ENCODE measurements at regions not wholly inside any gene's neighbourhood (a gene's known extent, or its start where the extent isn't known, plus 50 kb on each side); places are given as distances from the start of the nearest gene placed in this dataset.
"Not testable (repeated sequence)": the region's sequence is repeated elsewhere in the genome, so short reads cannot be mapped to it uniquely, and the experiment has no call there.

GRCh38 chr7:76924756-76925155 is 107.4 kb downstream of the SPDYE17 start:
- POLR2A ChIA-PET; H3K27ac ChIP-seq (ENCODE audit: low read depth, low read length); H3K36me3 ChIP-seq (ENCODE audit: control insufficient read depth in 2 of 3, insufficient read depth in 3 of 3, low read length in 3 of 3); H3K9me3 Mint-ChIP-seq; H3K4me1 Mint-ChIP-seq; H3K4me3 Mint-ChIP-seq; intact Hi-C loops (cut with micrococcal nuclease); ATAC-seq; CTCF ChIA-PET; H3K27me3 ChIP-seq (ENCODE audit: control insufficient read depth in 2 of 2, insufficient read depth in 2 of 2, low read length in 2 of 2); H3K4me1 ChIP-seq (ENCODE audit: control insufficient read depth in 2 of 2, insufficient read depth in 2 of 2, low read length in 2 of 2); H3K27ac Mint-ChIP-seq; H3K9me3 ChIP-seq (ENCODE audit: control insufficient read depth in 2 of 3, low read length in 3 of 3); DNase-seq; H3K36me3 Mint-ChIP-seq; H3K4me3 ChIP-seq (ENCODE audit: low read length): not testable (repeated sequence)
- H3K27me3 Mint-ChIP-seq = peaks cover 0 to 36% (median 12%) of the 10 kb centered on the region in 5 donors

GRCh38 chr7:76918619-76919018 is 113.5 kb downstream of the SPDYE17 start:
- H3K36me3 Mint-ChIP-seq; H3K9me3 Mint-ChIP-seq; ATAC-seq; H3K27ac Mint-ChIP-seq; H3K4me1 ChIP-seq (ENCODE audit: control insufficient read depth in 2 of 2, insufficient read depth in 2 of 2, low read length in 2 of 2); DNase-seq; H3K9me3 ChIP-seq (ENCODE audit: control insufficient read depth in 2 of 3, low read length in 3 of 3); H3K27ac ChIP-seq (ENCODE audit: low read depth, low read length); CTCF ChIA-PET; intact Hi-C loops (cut with micrococcal nuclease); H3K36me3 ChIP-seq (ENCODE audit: control insufficient read depth in 2 of 3, insufficient read depth in 3 of 3, low read length in 3 of 3); H3K4me3 Mint-ChIP-seq; H3K27me3 ChIP-seq (ENCODE audit: control insufficient read depth in 2 of 2, insufficient read depth in 2 of 2, low read length in 2 of 2); H3K4me3 ChIP-seq (ENCODE audit: low read length); POLR2A ChIA-PET; H3K4me1 Mint-ChIP-seq: not testable (repeated sequence)
- peaks cover 0 to 18% (median 8%) of the 10 kb centered on the region in 5 donors for H3K27me3 Mint-ChIP-seq

- H3K27me3 Mint-ChIP-seq = peaks cover 0 to 11% (median 4%) of the 10 kb centered on the region in 5 donors
- H3K4me3 Mint-ChIP-seq; H3K4me3 ChIP-seq (ENCODE audit: low read length); H3K9me3 ChIP-seq (ENCODE audit: control insufficient read depth in 2 of 3, low read length in 3 of 3); H3K9me3 Mint-ChIP-seq; H3K27ac ChIP-seq (ENCODE audit: low read depth, low read length); intact Hi-C loops (cut with micrococcal nuclease); H3K27me3 ChIP-seq (ENCODE audit: control insufficient read depth in 2 of 2, insufficient read depth in 2 of 2, low read length in 2 of 2); CTCF ChIA-PET; DNase-seq; H3K36me3 ChIP-seq (ENCODE audit: control insufficient read depth in 2 of 3, insufficient read depth in 3 of 3, low read length in 3 of 3); H3K27ac Mint-ChIP-seq; H3K4me1 ChIP-seq (ENCODE audit: control insufficient read depth in 2 of 2, insufficient read depth in 2 of 2, low read length in 2 of 2); H3K36me3 Mint-ChIP-seq; POLR2A ChIA-PET; ATAC-seq: not testable (repeated sequence)
- H3K4me1 Mint-ChIP-seq = peaks cover 5 to 15% (median 14%) of the 10 kb centered on the region in 7 donors
These were observed 117.8 kb downstream of the SPDYE17 start for GRCh38 chr7:76914361-76914760.

GRCh38 chr7:76912011-76912814 is 119.9 kb downstream of the SPDYE17 start:
- ATAC-seq; POLR2A ChIA-PET; H3K36me3 Mint-ChIP-seq; CTCF ChIA-PET; H3K36me3 ChIP-seq (ENCODE audit: control insufficient read depth in 2 of 3, insufficient read depth in 3 of 3, low read length in 3 of 3); intact Hi-C loops (cut with micrococcal nuclease); H3K9me3 Mint-ChIP-seq; H3K27ac ChIP-seq (ENCODE audit: low read depth, low read length); H3K27me3 ChIP-seq (ENCODE audit: control insufficient read depth in 2 of 2, insufficient read depth in 2 of 2, low read length in 2 of 2); H3K27me3 Mint-ChIP-seq; H3K4me1 ChIP-seq (ENCODE audit: control insufficient read depth in 2 of 2, insufficient read depth in 2 of 2, low read length in 2 of 2); H3K9me3 ChIP-seq (ENCODE audit: control insufficient read depth in 2 of 3, low read length in 3 of 3): not testable (repeated sequence)
- DNase-seq = peak in 3 of 9 donors; percentile 4 to 12 (median 7)
- peak overlapping the region; percentile 17 to 79 (median 75) for H3K4me3 Mint-ChIP-seq
- H3K4me1 Mint-ChIP-seq = peaks cover 5 to 15% (median 14%) of the 10 kb centered on the region in 7 donors
- H3K27ac Mint-ChIP-seq = peak overlapping the region in 4 of 9 donors; percentile 7 to 45 (median 35)
- peak overlapping the region; percentile 35 for H3K4me3 ChIP-seq (ENCODE audit: low read length)

- POLR2A ChIA-PET; CTCF ChIA-PET; H3K9me3 ChIP-seq (ENCODE audit: control insufficient read depth in 2 of 3, low read length in 3 of 3); H3K27me3 Mint-ChIP-seq; intact Hi-C loops (cut with micrococcal nuclease); DNase-seq; H3K27ac Mint-ChIP-seq; H3K27ac ChIP-seq (ENCODE audit: low read depth, low read length); H3K4me3 ChIP-seq (ENCODE audit: low read length); H3K36me3 ChIP-seq (ENCODE audit: control insufficient read depth in 2 of 3, insufficient read depth in 3 of 3, low read length in 3 of 3); H3K9me3 Mint-ChIP-seq; H3K4me3 Mint-ChIP-seq; H3K27me3 ChIP-seq (ENCODE audit: control insufficient read depth in 2 of 2, insufficient read depth in 2 of 2, low read length in 2 of 2); H3K36me3 Mint-ChIP-seq; ATAC-seq; H3K4me1 Mint-ChIP-seq; H3K4me1 ChIP-seq (ENCODE audit: control insufficient read depth in 2 of 2, insufficient read depth in 2 of 2, low read length in 2 of 2): not testable (repeated sequence)
These were observed 127.5 kb downstream of the SPDYE17 start for GRCh38 chr7:76904688-76905087.

GRCh38 chr7:76901944-76902710 is 130.0 kb downstream of the SPDYE17 start:
- DNase-seq; H3K36me3 Mint-ChIP-seq; H3K4me3 ChIP-seq (ENCODE audit: low read length); H3K9me3 Mint-ChIP-seq; H3K9me3 ChIP-seq (ENCODE audit: control insufficient read depth in 2 of 3, low read length in 3 of 3); H3K27me3 Mint-ChIP-seq; H3K4me3 Mint-ChIP-seq; POLR2A ChIA-PET; H3K4me1 ChIP-seq (ENCODE audit: control insufficient read depth in 2 of 2, insufficient read depth in 2 of 2, low read length in 2 of 2); H3K36me3 ChIP-seq (ENCODE audit: control insufficient read depth in 2 of 3, insufficient read depth in 3 of 3, low read length in 3 of 3); H3K4me1 Mint-ChIP-seq; H3K27me3 ChIP-seq (ENCODE audit: control insufficient read depth in 2 of 2, insufficient read depth in 2 of 2, low read length in 2 of 2); H3K27ac Mint-ChIP-seq; intact Hi-C loops (cut with micrococcal nuclease); ATAC-seq; CTCF ChIA-PET; H3K27ac ChIP-seq (ENCODE audit: low read depth, low read length): not testable (repeated sequence)

- H3K36me3 ChIP-seq (ENCODE audit: control insufficient read depth in 2 of 3, insufficient read depth in 3 of 3, low read length in 3 of 3); intact Hi-C loops (cut with micrococcal nuclease); CTCF ChIA-PET; H3K27me3 ChIP-seq (ENCODE audit: control insufficient read depth in 2 of 2, insufficient read depth in 2 of 2, low read length in 2 of 2); H3K36me3 Mint-ChIP-seq; H3K4me3 Mint-ChIP-seq; H3K27me3 Mint-ChIP-seq; H3K9me3 ChIP-seq (ENCODE audit: control insufficient read depth in 2 of 3, low read length in 3 of 3); ATAC-seq; H3K9me3 Mint-ChIP-seq; DNase-seq; H3K4me3 ChIP-seq (ENCODE audit: low read length); H3K4me1 ChIP-seq (ENCODE audit: control insufficient read depth in 2 of 2, insufficient read depth in 2 of 2, low read length in 2 of 2); POLR2A ChIA-PET; H3K4me1 Mint-ChIP-seq; H3K27ac Mint-ChIP-seq; H3K27ac ChIP-seq (ENCODE audit: low read depth, low read length): not testable (repeated sequence)
These were observed 133.4 kb downstream of the SPDYE17 start for GRCh38 chr7:76898807-76899206.

All from naive thymus-derived CD4-positive, alpha-beta T cell (primary cell).